ENCODE measurements at regions not wholly inside any gene's neighbourhood (a gene's known extent, or its start where the extent isn't known, plus 50 kb on each side); places are given as distances from the start of the nearest gene placed in this dataset.

DNA sequence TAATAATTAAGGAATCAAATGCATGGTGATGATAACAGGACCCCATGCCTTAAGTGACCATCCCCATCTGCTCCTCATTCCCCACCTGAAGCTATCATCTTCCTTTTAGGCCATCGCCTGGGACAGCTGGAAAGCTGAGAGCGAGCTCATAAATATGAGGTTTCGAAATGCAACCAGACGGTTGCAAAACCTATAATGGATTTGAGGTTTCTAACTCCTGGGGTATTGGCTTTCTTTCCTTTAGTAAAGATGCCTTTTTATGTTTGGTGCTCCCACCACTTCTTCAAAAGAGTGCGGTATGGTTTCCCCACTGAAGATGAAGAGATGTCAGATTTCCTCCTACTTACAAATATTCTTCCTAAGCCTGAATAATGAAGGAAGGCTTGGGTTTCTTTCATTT is 1589.5 kb upstream of the PIK3C3 start:
- TF ChIP-seq, protein P1, sequence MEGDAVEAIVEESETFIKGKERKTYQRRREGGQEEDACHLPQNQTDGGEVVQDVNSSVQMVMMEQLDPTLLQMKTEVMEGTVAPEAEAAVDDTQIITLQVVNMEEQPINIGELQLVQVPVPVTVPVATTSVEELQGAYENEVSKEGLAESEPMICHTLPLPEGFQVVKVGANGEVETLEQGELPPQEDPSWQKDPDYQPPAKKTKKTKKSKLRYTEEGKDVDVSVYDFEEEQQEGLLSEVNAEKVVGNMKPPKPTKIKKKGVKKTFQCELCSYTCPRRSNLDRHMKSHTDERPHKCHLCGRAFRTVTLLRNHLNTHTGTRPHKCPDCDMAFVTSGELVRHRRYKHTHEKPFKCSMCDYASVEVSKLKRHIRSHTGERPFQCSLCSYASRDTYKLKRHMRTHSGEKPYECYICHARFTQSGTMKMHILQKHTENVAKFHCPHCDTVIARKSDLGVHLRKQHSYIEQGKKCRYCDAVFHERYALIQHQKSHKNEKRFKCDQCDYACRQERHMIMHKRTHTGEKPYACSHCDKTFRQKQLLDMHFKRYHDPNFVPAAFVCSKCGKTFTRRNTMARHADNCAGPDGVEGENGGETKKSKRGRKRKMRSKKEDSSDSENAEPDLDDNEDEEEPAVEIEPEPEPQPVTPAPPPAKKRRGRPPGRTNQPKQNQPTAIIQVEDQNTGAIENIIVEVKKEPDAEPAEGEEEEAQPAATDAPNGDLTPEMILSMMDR (conservative IDR thresholded peaks at IDR 0.05; ENCODE audit: low read length) = no peak
- no peak for TF ChIP-seq EZH2phosphoT487 (IDR thresholded peaks at IDR 0.05; ENCODE audit: borderline replicate concordance, low read depth, low read length)
